GM19193 (cell line): ENCODE measurements at regions not wholly inside any gene's neighbourhood (a gene's known extent, or its start where the extent isn't known, plus 50 kb on each side); places are given as distances from the start of the nearest gene placed in this dataset.

Source experiments
- POLR2A ChIP-seq: IDR thresholded peaks from 4 replicates; pipeline ENCODE4 v1.6.1; 2011; ENCODE audit not compliant: insufficient read depth, insufficient read length; ENCODE audit errors: extremely low read depth

DNA sequence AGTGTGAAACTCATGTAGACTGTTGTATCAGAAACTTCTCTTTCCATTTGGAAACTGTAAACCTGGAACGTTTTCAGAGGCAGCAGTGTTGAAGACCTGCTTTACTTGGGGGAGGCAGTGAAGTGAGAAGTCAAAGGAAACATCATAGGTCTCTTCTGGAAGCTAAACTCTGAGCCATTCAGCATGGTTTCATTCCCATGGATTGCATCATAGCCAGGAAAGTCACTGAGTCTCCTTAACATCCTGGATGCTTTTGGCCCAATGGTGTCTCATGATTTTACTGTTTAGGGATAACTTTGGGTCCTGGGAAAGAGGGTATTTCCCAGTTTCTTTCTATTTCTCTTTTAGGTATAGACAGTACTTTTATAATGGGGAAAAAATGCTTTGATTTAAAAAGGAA, 153.2 kb upstream of the E2F8 start:
- no peak for TF ChIP-seq POLR2A

DNA sequence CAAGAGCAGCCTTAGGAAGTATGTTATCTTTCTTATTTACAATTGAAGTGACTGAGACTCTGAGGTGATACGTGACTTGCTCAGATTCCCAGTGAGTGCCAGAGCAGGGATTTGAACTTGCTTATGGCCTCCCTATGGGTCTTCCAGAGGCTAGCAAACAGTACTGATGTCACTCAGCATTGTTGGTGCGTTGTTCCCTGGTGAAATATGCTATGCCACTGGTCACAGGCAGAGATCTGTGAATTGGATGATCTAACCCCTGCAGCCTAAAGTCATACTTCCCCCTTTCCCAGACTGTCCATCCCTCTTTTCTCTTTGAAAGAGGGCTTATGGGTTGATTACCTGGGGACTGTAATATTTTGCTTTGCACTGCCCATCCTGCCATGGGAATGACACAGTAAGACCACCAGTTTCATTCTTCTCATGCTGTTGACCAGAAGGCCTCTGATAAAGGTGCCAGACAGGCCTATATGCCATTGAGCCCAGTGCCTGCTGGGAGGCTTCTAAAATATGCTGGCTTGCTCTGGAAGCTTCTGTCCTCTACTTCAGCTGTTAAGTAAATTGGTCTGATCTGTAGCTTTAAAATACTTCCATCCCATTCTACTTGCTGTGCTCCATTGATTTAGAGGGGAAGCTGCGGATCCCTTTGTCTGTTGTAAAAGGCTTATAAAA, 152.2 kb upstream of the E2F8 start:
- TF ChIP-seq POLR2A = no peak

DNA sequence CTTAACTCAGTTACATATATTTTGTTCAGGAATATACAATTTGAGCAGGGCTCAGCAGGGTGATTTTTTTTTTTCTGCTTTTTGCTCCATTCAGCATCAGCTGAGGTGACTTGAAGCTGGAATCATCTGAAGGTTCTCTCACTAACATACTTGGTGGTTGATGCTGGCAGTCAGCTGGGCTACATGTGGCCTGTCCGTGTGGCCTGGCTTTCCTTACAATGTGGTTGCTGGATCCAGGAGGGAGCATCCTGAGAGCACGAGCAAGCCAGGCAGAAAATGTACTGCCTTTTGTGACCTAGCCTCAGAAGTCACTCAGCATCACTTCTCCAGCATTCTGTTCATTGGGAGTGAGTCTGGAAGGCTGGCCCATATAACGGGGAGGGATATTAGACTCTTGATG, 151.6 kb upstream of the E2F8 start:
- no peak for TF ChIP-seq POLR2A

DNA sequence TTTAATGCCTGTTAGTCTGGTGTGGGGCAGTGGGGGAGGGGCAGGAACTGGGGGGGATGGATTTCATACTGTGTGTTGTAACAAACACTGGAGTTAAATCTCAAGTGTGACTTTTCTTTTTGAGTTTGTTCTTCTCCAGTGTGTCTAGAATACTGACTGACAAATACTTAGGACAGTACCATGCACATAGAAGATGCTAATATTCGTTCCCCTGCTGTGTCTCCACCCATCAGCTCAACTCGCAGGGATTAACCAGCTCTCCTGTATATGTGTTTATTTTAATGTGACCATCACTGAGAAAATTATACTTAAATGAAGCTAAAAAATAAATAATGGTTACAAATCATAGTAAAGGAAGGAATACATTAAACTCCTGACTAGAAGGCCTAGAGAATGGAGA, 150.9 kb upstream of the E2F8 start:
- TF ChIP-seq POLR2A = no peak

DNA sequence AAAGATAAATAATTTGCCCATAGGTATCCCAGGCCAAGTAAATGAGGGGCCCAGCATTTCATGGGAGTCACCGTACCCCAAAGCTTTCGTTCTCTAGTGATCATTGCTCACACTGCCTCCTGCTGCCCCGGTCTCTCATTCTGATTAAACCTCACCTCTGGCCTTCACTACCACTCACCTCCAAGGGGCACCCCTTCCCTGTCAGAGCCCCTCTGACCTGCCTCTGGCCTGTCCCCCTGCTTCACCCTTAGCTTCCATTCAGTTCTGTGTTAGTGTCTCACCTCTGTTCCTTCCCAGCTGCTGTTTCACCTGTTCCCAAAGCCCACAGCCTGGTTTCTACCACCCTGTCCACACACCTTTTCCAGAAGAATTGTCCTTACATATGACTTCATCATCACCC, 150.3 kb upstream of the E2F8 start:
- TF ChIP-seq POLR2A = no peak

DNA sequence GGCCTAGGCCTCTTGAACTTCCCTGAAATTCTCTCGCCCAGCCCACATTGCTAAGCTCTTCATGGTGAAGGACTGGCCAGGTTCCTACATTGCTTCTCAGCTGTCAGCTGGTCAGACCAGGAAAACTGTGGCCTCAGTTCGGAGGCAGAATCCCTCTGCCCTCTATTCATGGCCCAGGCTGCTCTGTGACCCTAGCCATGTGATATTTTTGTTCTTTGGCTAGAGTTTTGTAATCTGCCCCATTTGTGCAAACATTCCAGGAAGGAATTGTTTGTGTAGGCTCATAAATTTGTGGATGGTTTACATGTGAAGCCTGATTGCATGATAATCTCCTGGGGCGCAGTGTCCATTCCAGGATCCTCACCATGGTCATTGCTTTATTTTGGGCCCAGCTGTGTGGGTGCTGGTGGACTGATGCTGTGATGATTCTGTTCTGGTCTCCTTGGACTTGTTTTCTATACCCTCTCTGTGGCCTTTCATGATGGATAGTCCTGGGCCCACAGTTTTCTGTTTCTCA, 149.1 kb upstream of the E2F8 start:
- TF ChIP-seq POLR2A = no peak

DNA sequence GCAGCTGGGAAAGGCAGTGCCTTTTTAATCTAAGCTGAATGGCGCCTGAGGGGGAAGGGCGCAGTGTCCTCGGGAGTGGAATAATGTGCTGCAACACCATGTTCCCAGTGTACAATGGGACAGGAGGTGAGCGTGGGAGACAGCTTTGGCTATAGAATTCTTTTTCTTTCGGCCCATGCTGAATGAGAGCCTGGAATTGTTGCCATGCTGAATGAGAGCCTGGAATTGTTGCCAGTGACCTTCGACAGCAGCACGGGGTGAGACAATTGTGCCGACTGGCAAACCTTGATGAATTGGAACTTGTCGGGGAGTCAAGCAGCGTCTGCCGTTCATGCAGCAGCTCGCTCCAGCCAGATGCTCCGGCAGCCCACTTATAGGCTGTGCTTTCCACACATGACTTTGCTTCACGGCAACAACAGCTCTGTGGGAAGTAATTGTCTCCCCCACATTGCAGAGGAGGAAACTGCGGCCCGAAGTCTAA, 141.4 kb upstream of the E2F8 start:
- no peak for TF ChIP-seq POLR2A

DNA sequence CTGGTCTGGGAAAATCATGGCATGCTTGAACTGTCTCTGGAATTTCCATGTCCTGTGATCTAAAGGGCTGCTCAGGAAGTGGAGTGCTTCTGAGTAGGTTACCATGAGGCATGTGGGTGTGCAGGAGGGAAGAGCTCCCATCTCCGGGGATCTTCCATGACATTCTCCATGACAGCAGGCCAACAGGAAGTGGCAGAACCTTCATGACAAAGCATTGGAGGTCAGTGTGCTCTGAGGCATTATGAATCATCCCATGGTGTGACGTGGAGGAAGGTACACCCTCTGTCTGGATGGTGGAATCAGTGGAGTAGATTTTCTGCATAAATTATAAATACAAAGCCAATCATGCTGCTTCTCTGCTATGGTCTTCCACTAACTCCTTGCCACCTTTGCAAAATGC, 139.6 kb upstream of the E2F8 start:
- no peak for TF ChIP-seq POLR2A

DNA sequence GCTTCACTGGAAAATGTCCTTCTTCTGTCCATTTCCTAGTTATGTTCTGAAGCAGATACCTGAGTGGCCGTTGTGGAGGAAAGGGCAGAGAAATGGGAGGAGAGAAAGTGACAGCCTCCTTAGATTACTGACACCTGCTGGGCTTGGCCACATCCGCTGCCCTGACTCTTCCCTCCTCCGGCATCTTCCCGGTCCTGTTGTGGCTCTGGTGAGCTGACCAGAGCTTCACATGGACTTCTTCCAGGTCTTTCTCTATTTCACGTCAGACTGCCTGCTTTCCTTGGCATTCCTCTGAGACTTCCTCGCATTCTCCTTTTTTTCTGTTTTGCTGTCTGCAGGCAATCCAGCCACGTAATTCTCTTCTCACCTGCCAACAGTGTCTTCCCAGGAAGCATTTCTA, 138.7 kb upstream of the E2F8 start:
- TF ChIP-seq POLR2A = no peak

DNA sequence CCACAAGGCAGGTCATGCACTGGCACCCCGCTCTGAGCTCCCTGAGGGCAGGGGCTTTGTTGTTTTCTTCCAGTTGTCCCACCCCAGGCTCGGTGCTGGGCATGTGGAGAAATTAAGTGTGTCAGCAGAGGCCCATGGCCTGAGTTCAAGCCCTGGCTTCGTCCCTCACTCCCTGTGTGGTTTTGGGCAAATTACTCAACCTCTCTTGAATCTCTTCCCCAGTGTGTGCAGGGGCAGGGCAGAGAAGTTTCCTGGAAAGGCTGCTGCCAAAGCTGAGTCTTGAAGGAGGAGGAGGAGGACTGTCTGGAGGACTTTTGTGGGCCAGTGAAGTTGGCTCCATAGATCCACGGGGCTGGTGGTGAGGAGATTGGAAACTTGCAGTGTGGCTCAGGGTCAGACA, 138.1 kb upstream of the E2F8 start:
- no peak for TF ChIP-seq POLR2A

DNA sequence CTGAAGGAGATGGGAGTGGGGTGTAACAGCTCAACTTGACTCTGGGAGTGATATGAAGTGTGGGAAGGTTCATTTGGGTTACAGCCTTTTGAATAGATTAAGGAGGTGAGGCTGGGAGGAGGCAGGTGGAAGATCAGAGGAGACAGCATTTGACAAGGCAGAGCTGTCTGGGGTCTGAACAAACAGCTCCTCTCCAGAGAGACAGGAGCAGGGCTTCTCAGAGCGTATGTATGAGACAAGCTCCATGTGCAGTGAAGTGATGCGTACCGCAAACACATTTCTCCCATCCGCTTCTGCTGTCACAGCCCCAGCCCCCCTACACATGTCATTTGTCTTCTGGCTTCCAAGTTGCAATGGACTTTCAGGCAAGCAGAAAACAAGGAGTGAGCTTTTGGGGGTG, 137.1 kb upstream of the E2F8 start:
- no peak for TF ChIP-seq POLR2A

DNA sequence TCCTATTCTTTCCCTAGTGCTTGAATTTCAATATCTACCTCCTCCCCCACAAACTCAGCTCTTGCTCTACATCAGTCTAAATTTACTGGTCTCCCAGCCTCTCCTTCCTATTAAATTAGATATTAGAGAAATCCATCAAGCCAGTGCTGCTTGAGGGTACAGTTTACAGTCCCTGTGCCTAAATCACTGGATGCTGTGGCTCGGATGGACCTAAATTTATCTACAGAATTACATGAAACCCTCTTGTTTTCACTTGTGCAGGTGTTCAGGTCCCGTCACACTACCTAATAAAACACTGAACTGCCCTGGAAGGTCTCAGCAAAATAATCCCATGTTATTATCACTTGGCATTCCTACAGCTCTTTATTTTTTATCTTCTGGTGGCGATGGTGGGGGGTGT, 134.7 kb upstream of the E2F8 start:
- TF ChIP-seq POLR2A = no peak

DNA sequence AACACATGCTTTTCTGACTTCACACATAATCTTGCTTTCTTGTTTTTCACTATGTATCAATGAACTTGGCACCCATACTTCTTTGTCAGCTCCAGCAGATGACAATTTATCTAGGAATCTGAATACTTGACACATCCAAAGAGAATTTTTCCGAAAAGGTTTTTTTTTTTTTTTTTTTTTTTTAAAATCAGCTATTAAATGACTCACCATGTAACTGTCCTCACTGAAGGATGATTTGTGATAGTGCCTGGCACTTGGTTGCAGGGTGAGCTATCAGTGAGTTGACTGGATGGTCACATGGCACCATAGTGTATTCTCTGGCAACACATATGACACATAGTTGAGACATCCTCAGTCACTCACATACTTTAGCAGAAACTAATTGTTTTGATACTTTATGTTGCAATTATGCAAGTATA, 133.4 kb upstream of the E2F8 start:
- no peak for TF ChIP-seq POLR2A

DNA sequence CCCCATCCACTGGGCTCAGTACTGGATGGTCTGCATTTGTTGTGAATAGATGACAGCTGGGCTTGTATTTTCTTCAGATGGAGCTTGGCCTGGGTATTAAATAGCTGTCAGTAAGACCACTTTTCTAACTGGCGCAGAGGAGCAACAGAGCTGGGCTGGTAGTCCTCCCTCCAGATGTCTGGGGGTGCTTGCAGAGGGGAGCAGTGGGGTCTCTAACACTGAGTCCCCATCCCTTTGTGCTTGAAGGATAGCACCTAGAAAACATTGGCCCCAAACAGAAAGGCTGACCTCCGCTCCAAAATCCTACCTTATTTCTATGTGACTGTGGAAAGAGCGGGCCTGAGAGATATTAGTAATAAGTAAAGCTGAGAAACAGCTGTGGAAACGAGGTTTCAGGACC, 131.6 kb upstream of the E2F8 start:
- no peak for TF ChIP-seq POLR2A

DNA sequence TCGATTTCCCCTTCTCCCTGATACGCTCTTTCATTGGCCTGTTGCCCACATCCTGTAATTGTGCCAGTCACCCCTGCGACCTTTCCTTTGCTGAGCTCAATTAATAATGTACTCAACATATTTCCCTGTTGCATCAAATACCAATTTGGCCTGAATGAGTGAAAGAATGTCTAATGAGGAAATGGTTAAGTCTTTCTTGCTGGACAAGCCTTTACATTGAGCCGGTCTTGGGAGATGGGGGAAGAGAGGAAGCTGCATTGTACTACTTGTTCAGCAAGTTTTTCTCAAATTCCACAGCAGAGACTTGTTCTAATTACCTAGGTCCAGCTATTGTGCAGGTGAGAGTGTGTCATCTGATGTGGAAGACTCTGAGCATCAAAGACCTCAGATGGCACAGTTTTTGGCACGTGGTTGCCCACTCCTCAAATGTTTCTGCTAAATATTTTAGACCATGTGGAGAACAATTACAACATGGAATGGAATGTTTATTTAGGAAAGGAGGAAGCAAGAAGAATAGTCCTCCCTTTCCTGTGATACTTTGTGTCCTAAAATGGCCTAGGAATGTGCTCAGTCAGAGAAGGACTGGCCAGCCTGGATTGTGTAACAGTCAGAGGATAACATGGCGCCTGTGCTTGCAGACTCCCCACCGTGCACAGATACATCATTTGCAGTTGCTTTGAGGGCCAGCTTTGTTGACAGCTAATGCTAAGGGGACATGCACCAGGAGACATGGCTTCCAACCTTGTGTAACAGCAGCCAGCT, 129.5 kb upstream of the E2F8 start:
- TF ChIP-seq POLR2A = no peak
